ENCODE measurements at regions not wholly inside any gene's neighbourhood (a gene's known extent, or its start where the extent isn't known, plus 50 kb on each side); places are given as distances from the start of the nearest gene placed in this dataset.
A peak's percentile ranks its signal among the peaks of the same experiment; 100 is the strongest.
"Not testable (repeated sequence)": the region's sequence is repeated elsewhere in the genome, so short reads cannot be mapped to it uniquely, and the experiment has no call there.

DNA sequence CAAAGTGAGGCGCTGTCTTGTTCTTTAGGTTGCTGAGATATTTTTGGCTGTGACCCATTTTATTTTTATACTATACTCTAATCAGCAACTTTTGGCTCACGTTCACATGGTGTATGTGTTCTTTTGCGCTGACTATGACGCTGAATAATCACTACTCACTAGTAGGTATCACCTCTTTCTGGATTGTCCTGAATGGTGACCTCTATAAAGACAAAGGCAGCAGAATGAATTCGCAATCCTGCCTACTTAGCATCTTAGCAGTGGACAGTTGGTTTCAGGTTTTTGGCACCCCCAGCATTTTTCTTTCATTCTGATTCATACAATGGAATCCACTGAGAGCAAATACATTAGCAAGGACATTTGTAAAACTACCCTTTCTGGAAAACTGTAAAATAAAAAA is 351.3 kb downstream of the JRKL start:
- Histone ChIP-seq H3K36me3 (ENCODE audit: insufficient read depth, low read length, poor library complexity, severe bottlenecking) (no peaks in the 10 kb centered on the region), H3K27ac (ENCODE audit: low read depth, low read length, poor library complexity, severe bottlenecking) (no peak overlapping the region), H3K27me3 (replicated peaks; ENCODE audit: insufficient read depth, low read depth, low read length, poor library complexity) (no peaks in the 10 kb centered on the region), H3K4me1 (ENCODE audit: insufficient read depth, low read length, poor library complexity, severe bottlenecking) (no peaks in the 10 kb centered on the region), H3K4me3 (ENCODE audit: low read depth, low read length, poor library complexity, severe bottlenecking) (no peak overlapping the region), H3K9me3 (ENCODE audit: low read depth, low read length, poor library complexity, severe bottlenecking) (no peaks in the 10 kb centered on the region)
- ChIA-PET CTCF (no interaction called here), POLR2A (ENCODE audit: low non-redundant PET) (no interaction called here)
- BruUV-seq (replicated peaks), result no TSS peak
- intact Hi-C loops (cut with micrococcal nuclease; ENCODE audit: unreplicated experiment), result no loop called here
- no peak for DNase-seq (ENCODE audit: low spot score)
- TF ChIP-seq, protein P1, sequence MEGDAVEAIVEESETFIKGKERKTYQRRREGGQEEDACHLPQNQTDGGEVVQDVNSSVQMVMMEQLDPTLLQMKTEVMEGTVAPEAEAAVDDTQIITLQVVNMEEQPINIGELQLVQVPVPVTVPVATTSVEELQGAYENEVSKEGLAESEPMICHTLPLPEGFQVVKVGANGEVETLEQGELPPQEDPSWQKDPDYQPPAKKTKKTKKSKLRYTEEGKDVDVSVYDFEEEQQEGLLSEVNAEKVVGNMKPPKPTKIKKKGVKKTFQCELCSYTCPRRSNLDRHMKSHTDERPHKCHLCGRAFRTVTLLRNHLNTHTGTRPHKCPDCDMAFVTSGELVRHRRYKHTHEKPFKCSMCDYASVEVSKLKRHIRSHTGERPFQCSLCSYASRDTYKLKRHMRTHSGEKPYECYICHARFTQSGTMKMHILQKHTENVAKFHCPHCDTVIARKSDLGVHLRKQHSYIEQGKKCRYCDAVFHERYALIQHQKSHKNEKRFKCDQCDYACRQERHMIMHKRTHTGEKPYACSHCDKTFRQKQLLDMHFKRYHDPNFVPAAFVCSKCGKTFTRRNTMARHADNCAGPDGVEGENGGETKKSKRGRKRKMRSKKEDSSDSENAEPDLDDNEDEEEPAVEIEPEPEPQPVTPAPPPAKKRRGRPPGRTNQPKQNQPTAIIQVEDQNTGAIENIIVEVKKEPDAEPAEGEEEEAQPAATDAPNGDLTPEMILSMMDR (conservative IDR thresholded peaks at IDR 0.05; ENCODE audit: low read depth, low read length), result no peak
- no peak for TF ChIP-seq EZH2 (IDR thresholded peaks at IDR 0.05; ENCODE audit: borderline replicate concordance, low read depth, low read length, poor library complexity, severe bottlenecking)

DNA sequence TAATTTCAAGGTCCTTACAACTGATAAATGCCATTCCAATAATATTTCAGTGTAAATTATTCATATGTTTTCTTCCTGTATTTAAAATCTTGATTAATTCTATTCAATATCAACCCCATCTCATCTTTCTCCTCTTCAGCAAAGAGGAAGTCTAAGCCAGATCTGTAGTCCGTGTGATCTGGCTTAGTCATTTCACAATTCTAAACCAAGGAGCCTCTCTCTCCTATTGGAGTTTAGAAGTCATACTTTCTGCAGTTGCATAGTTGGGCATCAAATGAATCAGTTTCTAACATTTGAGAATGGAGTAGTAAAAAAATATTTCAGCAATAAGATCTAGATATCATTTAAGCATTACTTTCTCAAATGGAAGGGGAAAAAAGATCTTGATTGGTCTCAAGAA is 354.9 kb downstream of the JRKL start:
- H3K36me3 ChIP-seq (ENCODE audit: insufficient read depth, low read length, poor library complexity, severe bottlenecking), result no peaks in the 10 kb centered on the region
- no peaks in the 10 kb centered on the region for H3K27me3 ChIP-seq (replicated peaks; ENCODE audit: insufficient read depth, low read depth, low read length, poor library complexity)
- intact Hi-C loops (cut with micrococcal nuclease; ENCODE audit: unreplicated experiment), result no loop called here
- BruUV-seq (replicated peaks), result no TSS peak
- no peak for DNase-seq (ENCODE audit: low spot score)
- H3K4me1 ChIP-seq (ENCODE audit: insufficient read depth, low read length, poor library complexity, severe bottlenecking), result peaks cover 22% of the 10 kb centered on the region
- CTCF ChIA-PET, result no interaction called here
- POLR2A ChIA-PET (ENCODE audit: low non-redundant PET), result no interaction called here
- TF ChIP-seq, protein P1 (conservative IDR thresholded peaks at IDR 0.05; ENCODE audit: low read depth, low read length), result no peak
- no peak for TF ChIP-seq EZH2 (IDR thresholded peaks at IDR 0.05; ENCODE audit: borderline replicate concordance, low read depth, low read length, poor library complexity, severe bottlenecking)
- H3K4me3 ChIP-seq (ENCODE audit: low read depth, low read length, poor library complexity, severe bottlenecking), result no peak overlapping the region
- no peaks in the 10 kb centered on the region for H3K9me3 ChIP-seq (ENCODE audit: low read depth, low read length, poor library complexity, severe bottlenecking)
- H3K27ac ChIP-seq (ENCODE audit: low read depth, low read length, poor library complexity, severe bottlenecking), result no peak overlapping the region

DNA sequence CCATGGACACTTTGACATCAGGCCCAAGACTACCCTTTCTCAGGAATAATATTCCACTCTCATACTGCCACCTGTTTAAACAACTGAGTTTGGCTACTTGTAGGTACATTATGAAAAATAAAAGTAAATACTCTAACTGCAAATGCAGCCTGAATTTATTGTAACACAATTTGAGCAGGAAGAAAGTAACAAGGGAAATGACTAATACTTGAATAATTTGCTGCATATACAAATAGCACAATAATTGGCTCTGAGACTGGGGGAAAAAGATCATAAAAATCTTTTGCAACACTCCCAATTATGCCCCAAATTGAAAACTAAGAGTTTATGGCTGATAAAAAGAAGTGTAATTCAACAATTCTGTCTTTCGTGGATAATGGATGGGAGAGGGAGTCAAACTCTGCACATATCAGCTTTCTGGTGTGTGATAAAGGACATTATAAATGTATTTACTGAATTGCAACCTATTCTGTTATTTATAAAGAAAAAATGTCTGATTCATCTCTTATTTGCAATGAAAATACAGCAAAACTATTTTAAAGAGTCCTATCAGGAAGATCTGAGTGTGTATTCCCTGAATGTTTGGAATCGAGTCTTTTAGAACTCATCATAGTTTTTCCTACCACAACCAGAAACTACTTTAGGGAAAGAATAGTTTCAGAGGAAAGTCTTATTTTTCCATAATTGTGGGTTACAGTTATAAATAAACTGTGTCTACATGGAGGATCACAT is 359.0 kb downstream of the JRKL start:
- POLR2A ChIA-PET (ENCODE audit: low non-redundant PET), result no interaction called here
- peak overlapping the region; percentile 33 for H3K27ac ChIP-seq (ENCODE audit: low read depth, low read length, poor library complexity, severe bottlenecking)
- no peaks in the 10 kb centered on the region for H3K27me3 ChIP-seq (replicated peaks; ENCODE audit: insufficient read depth, low read depth, low read length, poor library complexity)
- H3K4me1 ChIP-seq (ENCODE audit: insufficient read depth, low read length, poor library complexity, severe bottlenecking), result peaks cover 22% of the 10 kb centered on the region
- TF ChIP-seq EZH2 (IDR thresholded peaks at IDR 0.05; ENCODE audit: borderline replicate concordance, low read depth, low read length, poor library complexity, severe bottlenecking), result no peak
- TF ChIP-seq, protein P1 (conservative IDR thresholded peaks at IDR 0.05; ENCODE audit: low read depth, low read length), result no peak
- peak; percentile 81 for DNase-seq (ENCODE audit: low spot score)
- intact Hi-C loops (cut with micrococcal nuclease; ENCODE audit: unreplicated experiment), result no loop called here
- CTCF ChIA-PET, result no interaction called here
- BruUV-seq (replicated peaks), result no TSS peak
- H3K4me3 ChIP-seq (ENCODE audit: low read depth, low read length, poor library complexity, severe bottlenecking), result no peak overlapping the region
- H3K9me3 ChIP-seq (ENCODE audit: low read depth, low read length, poor library complexity, severe bottlenecking), result no peaks in the 10 kb centered on the region
- H3K36me3 ChIP-seq (ENCODE audit: insufficient read depth, low read length, poor library complexity, severe bottlenecking), result no peaks in the 10 kb centered on the region

GRCh38 chr11:96751807-96752206 is 362.0 kb downstream of the JRKL start:
- H3K27me3 ChIP-seq (replicated peaks; ENCODE audit: insufficient read depth, low read depth, low read length, poor library complexity); POLR2A ChIA-PET (ENCODE audit: low non-redundant PET); H3K27ac ChIP-seq (ENCODE audit: low read depth, low read length, poor library complexity, severe bottlenecking); DNase-seq (ENCODE audit: low spot score); H3K9me3 ChIP-seq (ENCODE audit: low read depth, low read length, poor library complexity, severe bottlenecking); intact Hi-C loops (cut with micrococcal nuclease; ENCODE audit: unreplicated experiment); BruUV-seq (replicated peaks); CTCF ChIA-PET; H3K36me3 ChIP-seq (ENCODE audit: insufficient read depth, low read length, poor library complexity, severe bottlenecking); H3K4me3 ChIP-seq (ENCODE audit: low read depth, low read length, poor library complexity, severe bottlenecking): not testable (repeated sequence)
- H3K4me1 ChIP-seq (ENCODE audit: insufficient read depth, low read length, poor library complexity, severe bottlenecking), result peaks cover 22% of the 10 kb centered on the region

Measured in A673 (cell line).